Fibroblast of villous mesenchyme (primary cell): ENCODE measurements at regions not wholly inside any gene's neighbourhood (a gene's known extent, or its start where the extent isn't known, plus 50 kb on each side); places are given as distances from the start of the nearest gene placed in this dataset.

Experiments
- DNase-seq: peaks from one replicate; pipeline ENCODE4 v3.0.0-alpha.2; 2010; ENCODE audit warnings: low read depth
- H3K4me3 ChIP-seq: 2 replicates; pipeline ENCODE4 v1.5.1; 2011; ENCODE audit warnings: low read depth, mild to moderate bottlenecking, low read length
- CTCF ChIP-seq: IDR thresholded peaks from 2 replicates; pipeline ENCODE4 v1.5.1; 2012; ENCODE audit warnings: low read depth, mild to moderate bottlenecking, low read length; ENCODE audit not compliant: insufficient read depth

DNA sequence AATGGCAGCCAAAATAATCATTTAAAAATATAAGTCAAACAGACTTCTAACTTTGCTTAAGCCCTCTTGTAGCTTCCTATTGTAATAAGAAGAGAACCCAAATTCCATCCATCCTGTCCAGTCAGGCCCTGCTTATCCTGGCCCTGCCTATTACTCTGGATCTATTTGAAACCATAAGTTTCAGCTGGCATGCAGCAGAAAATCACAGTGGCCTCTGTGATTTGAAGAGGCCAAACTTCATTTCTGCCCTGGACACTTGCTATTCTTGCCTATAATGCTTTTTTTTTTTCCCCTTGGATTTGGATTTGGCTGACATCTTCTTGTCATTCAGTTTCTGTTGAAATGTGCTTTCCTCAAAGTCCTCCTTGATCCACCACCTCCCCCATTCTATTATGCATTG lies 642.8 kb downstream of the USP25 start:
- no peak overlapping the region for H3K4me3 ChIP-seq
- TF ChIP-seq CTCF, result no peak
- DNase-seq, result no peak

- no peak for TF ChIP-seq CTCF
- H3K4me3 ChIP-seq, result no peak overlapping the region
- no peak for DNase-seq
These were observed 646.9 kb downstream of the USP25 start for GRCh38 chr21:16376673-16377072.

DNA sequence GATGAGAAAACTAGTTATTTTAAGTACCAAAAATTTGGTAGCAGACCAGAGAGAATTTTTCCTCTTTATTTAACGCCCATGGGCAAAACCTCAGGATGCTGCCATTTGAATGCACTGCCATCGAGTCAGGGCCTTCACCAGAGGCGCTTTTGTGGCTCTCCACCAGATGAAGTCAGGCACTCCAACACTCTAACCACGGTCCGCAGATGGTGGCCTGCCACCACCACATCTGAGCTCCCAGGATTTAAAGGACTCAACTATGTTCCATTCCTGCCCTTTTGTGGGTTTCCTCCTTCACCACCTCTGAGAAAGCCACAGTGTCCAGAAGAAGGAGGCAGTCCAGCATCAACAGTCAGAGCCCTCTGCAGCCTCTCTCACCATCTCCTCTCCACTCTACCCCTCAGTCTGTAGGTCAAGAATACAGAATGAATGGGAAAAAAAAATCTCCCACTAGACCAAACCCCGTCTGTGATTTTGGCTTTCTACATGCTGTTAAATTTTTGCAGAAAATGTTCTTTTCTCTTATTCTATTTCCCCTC lies 647.4 kb downstream of the USP25 start:
- TF ChIP-seq CTCF, result no peak
- no peak for DNase-seq

GRCh38 chr21:16377857-16378256 lies 648.1 kb downstream of the USP25 start:
- no peak for TF ChIP-seq CTCF
- DNase-seq, result peak; percentile 5
- no peak overlapping the region for H3K4me3 ChIP-seq

More for the DNA sequence above, 647.4 kb downstream of the USP25 start:
- no peak overlapping the region for H3K4me3 ChIP-seq

- no peak for DNase-seq
- no peak overlapping the region for H3K4me3 ChIP-seq
- no peak for TF ChIP-seq CTCF
These were observed 648.7 kb downstream of the USP25 start for GRCh38 chr21:16378525-16378924.

DNA sequence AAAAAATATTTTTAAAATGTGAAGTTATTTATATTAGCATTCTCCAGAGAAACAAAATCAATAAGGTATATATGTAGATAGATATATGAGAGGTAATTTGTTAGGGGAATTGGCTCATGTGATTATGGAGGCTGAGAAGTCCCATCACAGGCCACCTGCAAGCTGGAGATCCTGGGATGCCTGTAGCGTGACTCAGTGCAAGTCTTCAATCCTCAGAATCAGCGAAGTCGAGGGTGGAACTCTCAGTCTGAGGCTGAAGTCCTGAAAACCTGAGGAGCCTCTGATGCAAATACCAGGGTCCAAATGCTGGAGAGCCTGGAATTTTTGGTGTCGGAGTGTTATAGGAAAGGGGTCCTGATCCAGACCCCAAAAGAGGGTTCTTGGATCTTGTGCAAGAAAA lies 658.5 kb downstream of the USP25 start:
- no peak overlapping the region for H3K4me3 ChIP-seq
- DNase-seq, result no peak
- no peak for TF ChIP-seq CTCF

DNA sequence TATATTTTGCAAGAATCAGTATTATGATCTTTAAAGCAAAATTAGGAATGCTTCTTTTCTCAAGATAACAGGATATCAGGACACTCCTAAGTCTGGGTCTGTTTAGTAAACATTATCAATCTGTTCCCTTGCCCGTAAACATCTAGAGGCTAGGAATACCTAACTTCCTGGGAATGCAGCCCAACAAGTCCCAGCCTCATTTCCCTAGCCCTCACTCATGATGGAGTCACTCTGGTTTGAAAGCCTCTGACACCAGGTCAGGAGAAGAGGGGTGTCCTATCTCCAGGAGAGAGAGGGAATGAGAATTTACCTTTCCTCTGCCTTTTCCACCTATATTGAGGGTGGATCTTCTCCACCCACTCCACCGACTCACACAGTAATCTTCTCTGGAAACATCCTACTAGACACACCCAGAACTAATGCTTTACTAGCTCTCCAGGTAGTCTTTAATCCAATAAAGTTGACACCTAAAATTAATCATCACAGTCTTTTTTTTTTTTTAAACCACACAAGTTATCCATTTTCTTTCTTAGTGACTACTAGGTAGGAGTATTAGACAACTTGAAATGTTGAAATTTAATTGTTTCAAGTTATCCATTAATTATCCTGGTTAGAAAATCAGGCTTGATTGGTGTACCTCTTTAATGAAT lies 659.3 kb downstream of the USP25 start:
- no peak for TF ChIP-seq CTCF
- H3K4me3 ChIP-seq, result no peak overlapping the region

More for the DNA sequence above, 659.3 kb downstream of the USP25 start:
- DNase-seq, result no peak
